Tibial nerve (tissue), 4 donors: ENCODE measurements at regions not wholly inside any gene's neighbourhood (a gene's known extent, or its start where the extent isn't known, plus 50 kb on each side); places are given as distances from the start of the nearest gene placed in this dataset.

Source experiments
- DNase-seq, 2 donors: peaks; one replicate each; pipeline ENCODE4 v3.0.0-alpha.2; 2019; ENCODE audit warnings: low spot score in 2 of 2
- H3K27ac ChIP-seq, 4 donors: fragments of 200-600 bp; sonication (generic) in 3 of 4; one replicate each; pipeline ENCODE4 v1.5.1; 2017 to 2019; ENCODE audit warnings: mild to moderate bottlenecking in 1 of 4
- H3K27me3 ChIP-seq, 2 donors: fragments of 200-600 bp; sonication (generic) in 1 of 2; one replicate each; pipeline versions ENCODE4 v1.5.1 to v1.6.0; 2017 to 2019
- H3K36me3 ChIP-seq, 3 donors: fragments of 200-600 bp; sonication (generic); one replicate each; pipeline ENCODE4 v1.5.1; 2018 to 2019
- H3K4me1 ChIP-seq, 4 donors: fragments of 200-600 bp; sonication (generic) in 3 of 4; one replicate each; pipeline ENCODE4 v1.5.1; 2017 to 2019
- H3K4me3 ChIP-seq, 4 donors: fragments of 200-600 bp; sonication (generic) in 3 of 4; one replicate each; pipeline ENCODE4 v1.5.1; 2017 to 2019; ENCODE audit warnings: mild to moderate bottlenecking in 1 of 4, moderate library complexity in 1 of 4
- H3K9me3 ChIP-seq, 4 donors: fragments of 200-600 bp; sonication (generic) in 3 of 4; one replicate each; pipeline ENCODE4 v1.5.1; 2017 to 2019
- CTCF ChIP-seq, 5 experiments: fragments of 200-600 bp in 3 of 5; fragments of 450-650 bp in 2 of 5; sonication (generic) in 3 of 5; IDR thresholded peaks; one replicate each; pipeline ENCODE4 v1.5.1; 2016 to 2019; ENCODE audit warnings: antibody characterized with exemption in 5 of 5, mild to moderate bottlenecking in 3 of 5, moderate library complexity in 2 of 5
- EP300 ChIP-seq, 2 donors: sonication (generic); formaldehyde crosslinking; IDR thresholded peaks; one replicate each; pipeline ENCODE4 v1.6.1; 2017; ENCODE audit warnings: antibody characterized with exemption in 2 of 2, mild to moderate bottlenecking in 1 of 2
- POLR2A ChIP-seq, 2 donors: fragments of 450-650 bp; IDR thresholded peaks; one replicate each; pipeline ENCODE4 v1.6.1; 2017; ENCODE audit warnings: antibody characterized with exemption in 2 of 2, mild to moderate bottlenecking in 2 of 2, moderate library complexity in 2 of 2
- whole genome bisulfite sequencing, 2 donors: methylation state at CpG; one replicate each; pipeline ENCODE4 v1.1.5; 2018; 5-methylcytosine and 5-hydroxymethylcytosine counted together

- WGBS, 2 donors, result 82 to 95% methylated on average over 1 of the region's 1 CpG
- no peaks in the 10 kb centered on the region for H3K4me1 ChIP-seq
- TF ChIP-seq CTCF (IDR thresholded peaks at IDR 0.05) (no peak), POLR2A (IDR thresholded peaks at IDR 0.05) (no peak), EP300 (IDR thresholded peaks at IDR 0.05) (no peak)
- DNase-seq, result no peak
- peaks cover 0 to 7% (median 0%) of the 10 kb centered on the region in 3 donors for H3K36me3 ChIP-seq
- H3K4me3 ChIP-seq, result no peak overlapping the region
- no peaks in the 10 kb centered on the region for H3K27me3 ChIP-seq
- H3K27ac ChIP-seq, result no peak overlapping the region
- H3K9me3 ChIP-seq, result no peaks in the 10 kb centered on the region
Observed at GRCh38 chr7:11895337-11895736, 63.3 kb upstream of the THSD7A start.

- WGBS, 2 donors, result 11 to 20% methylated on average over 1 of the region's 1 CpG
- no peak overlapping the region for H3K27ac ChIP-seq
- H3K36me3 ChIP-seq, result peaks cover 0 to 7% (median 0%) of the 10 kb centered on the region in 3 donors
- TF ChIP-seq EP300 (IDR thresholded peaks at IDR 0.05) (no peak), CTCF (IDR thresholded peaks at IDR 0.05) (no peak), POLR2A (IDR thresholded peaks at IDR 0.05) (no peak)
- no peak for DNase-seq
- no peak overlapping the region for H3K4me3 ChIP-seq
- no peaks in the 10 kb centered on the region for H3K9me3 ChIP-seq
- H3K4me1 ChIP-seq, result no peaks in the 10 kb centered on the region
- H3K27me3 ChIP-seq, result no peaks in the 10 kb centered on the region
Observed at GRCh38 chr7:11896663-11897062, 64.7 kb upstream of the THSD7A start.

- TF ChIP-seq POLR2A (IDR thresholded peaks at IDR 0.05) (no peak), EP300 (IDR thresholded peaks at IDR 0.05) (no peak), CTCF (IDR thresholded peaks at IDR 0.05) (no peak)
- no peak overlapping the region for H3K4me3 ChIP-seq
- H3K27me3 ChIP-seq, result no peaks in the 10 kb centered on the region
- H3K9me3 ChIP-seq, result peaks cover 0 to 10% (median 0%) of the 10 kb centered on the region in 4 donors
- DNase-seq, result no peak
- H3K27ac ChIP-seq, result no peak overlapping the region
- H3K36me3 ChIP-seq, result no peaks in the 10 kb centered on the region
- no peaks in the 10 kb centered on the region for H3K4me1 ChIP-seq
Observed at GRCh38 chr7:11899247-11899646, 67.2 kb upstream of the THSD7A start.

GRCh38 chr7:11910253-11910652, 78.3 kb upstream of the THSD7A start:
- TF ChIP-seq EP300 (IDR thresholded peaks at IDR 0.05) (no peak), POLR2A (IDR thresholded peaks at IDR 0.05) (no peak), CTCF (IDR thresholded peaks at IDR 0.05) (no peak)
- H3K36me3 ChIP-seq, result no peaks in the 10 kb centered on the region
- H3K9me3 ChIP-seq, result no peaks in the 10 kb centered on the region
- H3K27me3 ChIP-seq, result no peaks in the 10 kb centered on the region
- no peak for DNase-seq
- WGBS, 2 donors, result 80 to 81% methylated on average over 2 of the region's 2 CpGs
- no peak overlapping the region for H3K27ac ChIP-seq
- H3K4me3 ChIP-seq, result no peak overlapping the region
- no peaks in the 10 kb centered on the region for H3K4me1 ChIP-seq

GRCh38 chr7:11911900-11912299, 79.9 kb upstream of the THSD7A start:
- H3K36me3 ChIP-seq, result no peaks in the 10 kb centered on the region
- no peaks in the 10 kb centered on the region for H3K4me1 ChIP-seq
- TF ChIP-seq POLR2A (IDR thresholded peaks at IDR 0.05) (no peak), EP300 (IDR thresholded peaks at IDR 0.05) (no peak), CTCF (IDR thresholded peaks at IDR 0.05) (no peak)
- no peak overlapping the region for H3K4me3 ChIP-seq
- no peak overlapping the region for H3K27ac ChIP-seq
- WGBS, 2 donors, result 45 to 56% methylated on average over 3 of the region's 3 CpGs
- no peaks in the 10 kb centered on the region for H3K27me3 ChIP-seq
- no peaks in the 10 kb centered on the region for H3K9me3 ChIP-seq
- no peak for DNase-seq
